ENCODE measurements at regions not wholly inside any gene's neighbourhood (a gene's known extent, or its start where the extent isn't known, plus 50 kb on each side); places are given as distances from the start of the nearest gene placed in this dataset.

GRCh38 chr13:44317752-44318151 is 55.9 kb upstream of the SERP2 start:
- no peak for TF ChIP-seq CTCF (IDR thresholded peaks at IDR 0.05; ENCODE audit: insufficient read depth, low read length, poor library complexity, severe bottlenecking)
- H3K27me3 ChIP-seq (replicated peaks; ENCODE audit: control insufficient read depth, insufficient read depth, low read length) = no peaks in the 10 kb centered on the region
- H3K4me3 ChIP-seq (replicated peaks; ENCODE audit: low read depth, low read length) = no peak overlapping the region
- H3K36me3 ChIP-seq (ENCODE audit: control insufficient read depth, insufficient read depth, low read length) = no peaks in the 10 kb centered on the region
- no peak for DNase-seq (ENCODE audit: extremely low read depth, insufficient read length)

GRCh38 chr13:44318161-44318560 is 55.5 kb upstream of the SERP2 start:
- no peak for DNase-seq (ENCODE audit: extremely low read depth, insufficient read length)
- Histone ChIP-seq H3K4me3 (replicated peaks; ENCODE audit: low read depth, low read length) (no peak overlapping the region), H3K36me3 (ENCODE audit: control insufficient read depth, insufficient read depth, low read length) (no peaks in the 10 kb centered on the region), H3K27me3 (replicated peaks; ENCODE audit: control insufficient read depth, insufficient read depth, low read length) (no peaks in the 10 kb centered on the region)
- TF ChIP-seq CTCF (IDR thresholded peaks at IDR 0.05; ENCODE audit: insufficient read depth, low read length, poor library complexity, severe bottlenecking) = no peak

GRCh38 chr13:44320611-44321010 is 53.0 kb upstream of the SERP2 start:
- no peak for TF ChIP-seq CTCF (IDR thresholded peaks at IDR 0.05; ENCODE audit: insufficient read depth, low read length, poor library complexity, severe bottlenecking)
- H3K36me3 ChIP-seq (ENCODE audit: control insufficient read depth, insufficient read depth, low read length) = no peaks in the 10 kb centered on the region
- no peak for DNase-seq (ENCODE audit: extremely low read depth, insufficient read length)
- H3K27me3 ChIP-seq (replicated peaks; ENCODE audit: control insufficient read depth, insufficient read depth, low read length) = no peaks in the 10 kb centered on the region
- H3K4me3 ChIP-seq (replicated peaks; ENCODE audit: low read depth, low read length) = no peak overlapping the region

- H3K27me3 ChIP-seq (replicated peaks; ENCODE audit: control insufficient read depth, insufficient read depth, low read length) = no peaks in the 10 kb centered on the region
- no peak overlapping the region for H3K4me3 ChIP-seq (replicated peaks; ENCODE audit: low read depth, low read length)
- no peaks in the 10 kb centered on the region for H3K36me3 ChIP-seq (ENCODE audit: control insufficient read depth, insufficient read depth, low read length)
- DNase-seq (ENCODE audit: extremely low read depth, insufficient read length) = no peak
- no peak for TF ChIP-seq CTCF (IDR thresholded peaks at IDR 0.05; ENCODE audit: insufficient read depth, low read length, poor library complexity, severe bottlenecking)
Measured at GRCh38 chr13:44321961-44322360, 51.7 kb upstream of the SERP2 start.

GRCh38 chr13:44322928-44323327 is 50.7 kb upstream of the SERP2 start:
- Histone ChIP-seq H3K27me3 (replicated peaks; ENCODE audit: control insufficient read depth, insufficient read depth, low read length) (no peaks in the 10 kb centered on the region), H3K36me3 (ENCODE audit: control insufficient read depth, insufficient read depth, low read length) (no peaks in the 10 kb centered on the region), H3K4me3 (replicated peaks; ENCODE audit: low read depth, low read length) (no peak overlapping the region)
- no peak for TF ChIP-seq CTCF (IDR thresholded peaks at IDR 0.05; ENCODE audit: insufficient read depth, low read length, poor library complexity, severe bottlenecking)
- no peak for DNase-seq (ENCODE audit: extremely low read depth, insufficient read length)

- TF ChIP-seq CTCF (IDR thresholded peaks at IDR 0.05; ENCODE audit: insufficient read depth, low read length, poor library complexity, severe bottlenecking) = no peak
- H3K36me3 ChIP-seq (ENCODE audit: control insufficient read depth, insufficient read depth, low read length) = no peaks in the 10 kb centered on the region
- no peak overlapping the region for H3K4me3 ChIP-seq (replicated peaks; ENCODE audit: low read depth, low read length)
- DNase-seq (ENCODE audit: extremely low read depth, insufficient read length) = no peak
- no peaks in the 10 kb centered on the region for H3K27me3 ChIP-seq (replicated peaks; ENCODE audit: control insufficient read depth, insufficient read depth, low read length)
Measured at GRCh38 chr13:44323754-44324153, 49.9 kb upstream of the SERP2 start.

Data from GM06990 (cell line).